H1 (cell line): ENCODE measurements at regions not wholly inside any gene's neighbourhood (a gene's known extent, or its start where the extent isn't known, plus 50 kb on each side); places are given as distances from the start of the nearest gene placed in this dataset.

Source experiments
- CTCF ChIA-PET: fragments of 300-600 bp; sonication (Branson Sonifier 250); formaldehyde crosslinking; loops from one replicate; lab custom pipeline; 2021; ENCODE audit not compliant: partially characterized antibody; lab: Charles Lee
- POLR2A ChIA-PET: fragments of 300-600 bp; sonication (Branson Sonifier 250); formaldehyde crosslinking; loops from one replicate; lab custom pipeline; 2021; ENCODE audit warnings: inconsistent platforms; ENCODE audit not compliant: partially characterized antibody; lab: Charles Lee
- DNase-seq, 2 experiments: peaks; one replicate each; pipeline versions ENCODE4 v3.0.0 to v3.0.0-alpha.2; 2010 to 2022; ENCODE audit warnings: low spot score in 2 of 2, low read depth in 1 of 2, mixed read lengths in 1 of 2
- FAIRE-seq: peaks from 2 replicates; lab custom pipeline; 2011; peaks lifted over from hg19 to GRCh38; lab: Jason Lieb, UNC
- H2AFZ ChIP-seq: 2 replicates; pipeline ENCODE4 v1.8.1; 2012; ENCODE audit warnings: low read length, inconsistent platforms
- H2AK5ac ChIP-seq: 2 replicates; pipeline ENCODE4 v1.6.1; 2013; ENCODE audit warnings: low read depth, low read length
- H2BK120ac ChIP-seq: replicated peaks from 2 replicates; pipeline ENCODE3; 2013; ENCODE audit warnings: low read depth, low read length, inconsistent platforms
- H2BK12ac ChIP-seq: 2 replicates; pipeline ENCODE4 v1.6.1; 2013; ENCODE audit warnings: low read depth, low read length
- H2BK15ac ChIP-seq: 2 replicates; pipeline ENCODE4 v1.6.1; 2013; ENCODE audit warnings: low read length
- H2BK20ac ChIP-seq: 2 replicates; pipeline ENCODE4 v1.6.1; 2013; ENCODE audit warnings: low read length
- H2BK5ac ChIP-seq: 2 replicates; pipeline ENCODE4 v1.6.1; 2013; ENCODE audit warnings: low read depth, low read length
- H3K14ac ChIP-seq: 2 replicates; pipeline ENCODE4 v1.6.1; 2013; ENCODE audit warnings: inconsistent platforms; ENCODE audit not compliant: insufficient read length
- H3K18ac ChIP-seq: 2 replicates; pipeline ENCODE4 v1.6.1; 2013; ENCODE audit warnings: low read length; ENCODE audit errors: extremely low read depth
- H3K23ac ChIP-seq: 2 replicates; pipeline ENCODE4 v1.6.1; 2013; ENCODE audit warnings: inconsistent platforms; ENCODE audit not compliant: insufficient read length
- H3K23me2 ChIP-seq: 2 replicates; pipeline ENCODE4 v1.6.1; 2013; ENCODE audit warnings: low read depth, low read length
- H3K27ac ChIP-seq: 2 replicates; pipeline ENCODE4 v1.6.1; 2011; ENCODE audit warnings: low read depth, low read length, inconsistent platforms
- H3K27me3 ChIP-seq, 4 experiments: replicated peaks in 1 of 4; 1 replicate in 1 of 4; 2 replicates in 3 of 4; pipeline versions ENCODE4 v1.6.1 to v1.8.1; 2011 to 2013; ENCODE audit warnings: low read length in 3 of 4, mild to moderate bottlenecking in 3 of 4, inconsistent platforms in 2 of 4, mixed read lengths in 2 of 4, moderate library complexity in 1 of 4; ENCODE audit not compliant: control insufficient read depth in 3 of 4, insufficient read depth in 3 of 4; ENCODE audit errors: extremely low read depth in 1 of 4
- H3K36me3 ChIP-seq, 4 experiments: 2 replicates each; pipeline versions ENCODE4 v1.6.1 to v1.8.1; 2011 to 2013; ENCODE audit warnings: mild to moderate bottlenecking in 4 of 4, low read length in 3 of 4, moderate library complexity in 2 of 4, control low read depth in 1 of 4, inconsistent platforms in 1 of 4; ENCODE audit not compliant: insufficient read depth in 4 of 4, control insufficient read depth in 2 of 4
- H3K4ac ChIP-seq: replicated peaks from 2 replicates; pipeline ENCODE3; 2013; ENCODE audit warnings: low read length, low read depth, mixed read lengths, inconsistent platforms; ENCODE audit not compliant: insufficient read length
- H3K4me1 ChIP-seq, 4 experiments: replicated peaks in 1 of 4; 1 replicate in 1 of 4; 2 replicates in 3 of 4; pipeline versions ENCODE4 v1.6.1 to v1.8.1; 2011 to 2013; ENCODE audit warnings: low read length in 3 of 4, inconsistent platforms in 2 of 4, mixed read lengths in 1 of 4; ENCODE audit not compliant: insufficient read depth in 4 of 4, control insufficient read depth in 3 of 4
- H3K4me2 ChIP-seq, 2 experiments: 2 replicates each; pipeline versions ENCODE4 v1.6.1 to v1.8.1; 2011 to 2013; ENCODE audit warnings: low read depth in 2 of 2, low read length in 2 of 2, control low read depth in 1 of 2, inconsistent platforms in 1 of 2, mild to moderate bottlenecking in 1 of 2; ENCODE audit not compliant: insufficient read depth in 1 of 2
- H3K4me3 ChIP-seq, 4 experiments: fragments of 200-600, 300-600 bp in 1 of 4; sonication (generic), shearing (Covaris generic), sonication (Bioruptor Twin) in 1 of 4; 2 replicates each; pipeline versions ENCODE4 v1.5.1 to v1.8.1; 2011 to 2016; ENCODE audit warnings: low read length in 4 of 4, low read depth in 3 of 4, control low read depth in 2 of 4, inconsistent platforms in 2 of 4, mild to moderate bottlenecking in 2 of 4, mixed read lengths in 1 of 4, moderate library complexity in 1 of 4; ENCODE audit not compliant: insufficient read depth in 2 of 4; ENCODE audit errors: extremely low read depth in 1 of 4
- H3K56ac ChIP-seq: replicated peaks from 2 replicates; pipeline ENCODE3; 2013; ENCODE audit warnings: low read depth, mild to moderate bottlenecking, mixed read lengths, low read length, inconsistent platforms; ENCODE audit not compliant: insufficient read length
- H3K79me1 ChIP-seq: 2 replicates; pipeline ENCODE4 v1.6.1; 2013; ENCODE audit warnings: low read depth, low read length, control low read depth
- H3K79me2 ChIP-seq, 2 experiments: 2 replicates each; pipeline versions ENCODE4 v1.6.1 to v1.8.1; 2012 to 2013; ENCODE audit warnings: low read length in 2 of 2, mild to moderate bottlenecking in 2 of 2, inconsistent platforms in 1 of 2; ENCODE audit not compliant: insufficient read depth in 2 of 2, control insufficient read depth in 1 of 2
- H3K9ac ChIP-seq, 4 experiments: replicated peaks in 1 of 4; 1 replicate in 1 of 4; 2 replicates in 3 of 4; pipeline versions ENCODE4 v1.6.1 to v1.8.1; 2011 to 2013; ENCODE audit warnings: low read depth in 3 of 4, low read length in 3 of 4, control low read depth in 2 of 4, mild to moderate bottlenecking in 2 of 4, moderate library complexity in 2 of 4, inconsistent platforms in 1 of 4; ENCODE audit errors: extremely low read depth in 1 of 4
- H3K9me3 ChIP-seq, 2 experiments: 2 replicates each; pipeline versions ENCODE4 v1.6.1 to v1.8.1; 2012 to 2013; ENCODE audit warnings: mild to moderate bottlenecking in 2 of 2, moderate library complexity in 2 of 2, control low read depth in 1 of 2, inconsistent platforms in 1 of 2, low read depth in 1 of 2, low read length in 1 of 2, mixed read lengths in 1 of 2; ENCODE audit not compliant: insufficient read depth in 2 of 2
- H4K20me1 ChIP-seq, 2 experiments: replicated peaks in 1 of 2; 2 replicates each; pipeline versions ENCODE3 to v1.8.1; 2011 to 2013; ENCODE audit warnings: inconsistent platforms in 2 of 2, low read length in 2 of 2, mild to moderate bottlenecking in 1 of 2; ENCODE audit not compliant: insufficient read depth in 2 of 2, control insufficient read depth in 1 of 2
- H4K5ac ChIP-seq: 2 replicates; pipeline ENCODE4 v1.6.1; 2013; ENCODE audit warnings: low read length, low read depth, mixed read lengths, inconsistent platforms; ENCODE audit not compliant: insufficient read length
- H4K8ac ChIP-seq: 2 replicates; pipeline ENCODE4 v1.8.0; 2013; ENCODE audit warnings: mild to moderate bottlenecking, moderate library complexity, low read length, inconsistent platforms; ENCODE audit not compliant: insufficient read depth; ENCODE audit errors: extremely low read depth
- H4K91ac ChIP-seq: replicated peaks from 2 replicates; pipeline ENCODE3; 2013; ENCODE audit warnings: low read length, mixed read lengths, inconsistent platforms; ENCODE audit not compliant: insufficient read length
- BRCA1 ChIP-seq: IDR thresholded peaks from 2 replicates; pipeline ENCODE4 v1.6.1; 2012; ENCODE audit warnings: low read depth, low read length, improper control_type of control experiment
- EZH2 ChIP-seq: fragments of 200-600 bp; sonication (generic); IDR thresholded peaks from 2 replicates; pipeline ENCODE4 v1.7.1; 2012; ENCODE audit warnings: low read depth, mild to moderate bottlenecking, moderate library complexity, low read length, inconsistent platforms; ENCODE audit not compliant: severe bottlenecking
- HDAC2 ChIP-seq, 2 experiments: fragments of 300-600 bp in 1 of 2; sonication (generic) in 1 of 2; IDR thresholded peaks; 2 replicates each; pipeline ENCODE4 v1.6.1; 2011 to 2012; ENCODE audit warnings: low read depth in 2 of 2, low read length in 2 of 2, mild to moderate bottlenecking in 2 of 2, moderate library complexity in 2 of 2, borderline replicate concordance in 1 of 2, inconsistent platforms in 1 of 2
- NANOG ChIP-seq: IDR thresholded peaks from 2 replicates; pipeline ENCODE4 v1.6.1; 2011; ENCODE audit warnings: low read length, low read depth, mild to moderate bottlenecking, inconsistent platforms; ENCODE audit not compliant: insufficient read depth, poor library complexity, severe bottlenecking
- NRF1 ChIP-seq: IDR thresholded peaks from 2 replicates; pipeline ENCODE4 v1.6.1; 2011; ENCODE audit warnings: mild to moderate bottlenecking, low read depth, low read length, improper control_type of control experiment
- SIRT6 ChIP-seq: IDR thresholded peaks from one replicate; pipeline ENCODE4 v1.7.1; 2012; ENCODE audit warnings: low read length, inconsistent platforms
- SP4 ChIP-seq: IDR thresholded peaks from 2 replicates; pipeline ENCODE4 v1.6.1; 2012; ENCODE audit warnings: low read length, inconsistent platforms
- SRF ChIP-seq: IDR thresholded peaks from 2 replicates; pipeline ENCODE4 v1.6.1; 2011; ENCODE audit warnings: mild to moderate bottlenecking, low read depth, low read length, moderate library complexity
- TAF1 ChIP-seq: IDR thresholded peaks from 2 replicates; pipeline ENCODE4 v1.6.1; 2011; ENCODE audit warnings: mild to moderate bottlenecking, low read depth, low read length
- TEAD4 ChIP-seq: IDR thresholded peaks from 2 replicates; pipeline ENCODE4 v1.6.1; 2012; ENCODE audit warnings: low read depth, low read length, inconsistent platforms, mixed read lengths
- ZNF274 ChIP-seq: IDR thresholded peaks from 2 replicates; pipeline ENCODE4 v1.7.0; 2012; ENCODE audit warnings: low read length, borderline replicate concordance; ENCODE audit errors: extremely low read depth
- WGBS, 2 experiments: shearing (Covaris generic) in 1 of 2; methylation state at CpG; one replicate each; pipeline versions ENCODE4 v1.1.6 to v1.1.7; 2013 to 2015; ENCODE audit warnings: low lambda C conversion rate in 2 of 2, mixed read lengths in 2 of 2, inconsistent platforms in 1 of 2, low coverage in 1 of 2, missing lambda C conversion rate in 1 of 2; ENCODE audit not compliant: insufficient replicate concordance in 2 of 2, insufficient coverage in 1 of 2, insufficient read length in 1 of 2; ENCODE audit errors: extremely low coverage in 1 of 2, missing lambda C conversion rate in 1 of 2; 5-methylcytosine and 5-hydroxymethylcytosine counted together
- TF ChIP-seq, protein P1 (sequence below): IDR thresholded peaks from 2 replicates; pipeline ENCODE4 v1.6.1; 2011; ENCODE audit warnings: low read depth, mild to moderate bottlenecking, low read length; ENCODE audit not compliant: insufficient read depth

DNA sequence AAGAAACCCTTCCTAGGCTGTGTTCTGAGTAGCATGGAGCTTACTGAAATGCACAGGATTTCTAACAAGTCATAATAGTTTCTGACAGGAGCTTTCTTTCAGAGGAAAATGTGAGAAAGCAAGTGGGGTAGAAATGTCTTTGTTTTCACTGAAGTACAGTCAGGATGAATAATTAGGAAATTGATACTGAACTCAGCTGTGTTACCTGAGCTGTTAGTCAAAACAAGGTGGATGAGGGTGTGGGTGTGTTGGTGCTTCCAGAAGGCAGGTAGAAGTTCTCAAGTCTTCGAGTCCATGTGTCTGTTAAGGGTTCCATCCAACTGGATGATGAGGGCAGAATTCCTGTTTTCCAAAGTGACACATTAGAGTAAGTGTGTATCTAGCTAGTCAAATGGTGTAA is 122.4 kb downstream of the BASP1 start:
- H3K4ac ChIP-seq, result no peak overlapping the region
- H4K5ac ChIP-seq, result no peak overlapping the region
- H3K14ac ChIP-seq, result no peak overlapping the region
- H4K20me1 ChIP-seq, result no peaks in the 10 kb centered on the region
- H3K4me1 ChIP-seq, result no peaks in the 10 kb centered on the region
- H3K79me2 ChIP-seq, result no peaks in the 10 kb centered on the region
- peaks cover 4 to 7% of the 10 kb centered on the region in 2 experiments; a peak in 1 of 4 replicates for H3K9me3 ChIP-seq
- no peak overlapping the region for H2BK120ac ChIP-seq
- CTCF ChIA-PET, result interaction anchor here (1.0 kb wide), 1 partner anchor 124 kb away, joined by 4 read pairs; no protein-coding TSS in a partner anchor
- H4K91ac ChIP-seq, result no peak overlapping the region
- no peaks in the 10 kb centered on the region; the same call in 1 of the 2 replicates for H3K23me2 ChIP-seq
- H3K4me3 ChIP-seq, result no peak overlapping the region
- no peak overlapping the region for H2BK5ac ChIP-seq
- H3K18ac ChIP-seq, result no peak overlapping the region
- H3K4me2 ChIP-seq, result no peak overlapping the region
- no peak overlapping the region for H3K27ac ChIP-seq
- H3K79me1 ChIP-seq, result no peaks in the 10 kb centered on the region
- no peaks in the 10 kb centered on the region for H3K27me3 ChIP-seq
- no peaks in the 10 kb centered on the region for H3K36me3 ChIP-seq
- no peak for DNase-seq
- no peak overlapping the region for H2BK20ac ChIP-seq
- H4K8ac ChIP-seq, result no peak overlapping the region
- no peak overlapping the region for H2BK12ac ChIP-seq
- H2AK5ac ChIP-seq, result no peak overlapping the region
- no peak overlapping the region for H3K56ac ChIP-seq
- TF ChIP-seq SP4 (no peak), SRF (no peak), TEAD4 (no peak), HDAC2 (IDR thresholded peaks at IDR 0.05; ENCODE audit: borderline replicate concordance in 1 of 2, low read depth in 2 of 2, low read length in 2 of 2) (no peak), BRCA1 (no peak), NRF1 (no peak), SIRT6 (no peak), EZH2 (no peak), NANOG (no peak), ZNF274 (no peak), TAF1 (no peak)
- TF ChIP-seq, protein P1, sequence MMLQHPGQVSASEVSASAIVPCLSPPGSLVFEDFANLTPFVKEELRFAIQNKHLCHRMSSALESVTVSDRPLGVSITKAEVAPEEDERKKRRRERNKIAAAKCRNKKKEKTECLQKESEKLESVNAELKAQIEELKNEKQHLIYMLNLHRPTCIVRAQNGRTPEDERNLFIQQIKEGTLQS, result no peak
- TF ChIP-seq, all 59 proteins: peak for 0
- H3K9ac ChIP-seq, result no peak overlapping the region
- POLR2A ChIA-PET, result no interaction called here
- 79% methylated on average over 1 of the region's 1 CpG; no CpG with 5 or more reads in 1 of the 2 experiments for WGBS, 2 experiments
- no peak for FAIRE-seq
- H3K23ac ChIP-seq, result no peak overlapping the region
- no peak overlapping the region for H2AFZ ChIP-seq
- no peak overlapping the region for H2BK15ac ChIP-seq
